ENCODE measurements at regions not wholly inside any gene's neighbourhood (a gene's known extent, or its start where the extent isn't known, plus 50 kb on each side); places are given as distances from the start of the nearest gene placed in this dataset.

GRCh38 chr10:107984149-107984548 is 819.6 kb upstream of the SORCS1 start:
- TF ChIP-seq CTCF (conservative IDR thresholded peaks at IDR 0.05; ENCODE audit: low read depth in 2 of 2), result no peak
- TF ChIP-seq EZH2phosphoT487 (IDR thresholded peaks at IDR 0.05; ENCODE audit: unreplicated experiment), result no peak

Measured in GM23338 (cell line).